OCI-LY3 (cell line): ENCODE measurements at regions not wholly inside any gene's neighbourhood (a gene's known extent, or its start where the extent isn't known, plus 50 kb on each side); places are given as distances from the start of the nearest gene placed in this dataset.

ENCODE experiments used
- CTCF ChIP-seq: fragments of 200-600, 300-600 bp; sonication (generic); IDR thresholded peaks from 2 replicates; pipeline ENCODE4 v1.5.1; 2014; ENCODE audit warnings: antibody characterized with exemption, low read length, low read depth
- EZH2phosphoT487 ChIP-seq: fragments of 200-600 bp; shearing (Covaris generic); IDR thresholded peaks from 2 replicates; pipeline ENCODE4 v1.6.1; 2018; ENCODE audit warnings: antibody characterized with exemption, mixed run types, low read depth

- TF ChIP-seq CTCF = no peak
- no peak for TF ChIP-seq EZH2phosphoT487
These were observed 131.0 kb downstream of the RAP2A start for GRCh38 chr13:97564956-97565355.
